ENCODE measurements at regions not wholly inside any gene's neighbourhood (a gene's known extent, or its start where the extent isn't known, plus 50 kb on each side); places are given as distances from the start of the nearest gene placed in this dataset.

DNA sequence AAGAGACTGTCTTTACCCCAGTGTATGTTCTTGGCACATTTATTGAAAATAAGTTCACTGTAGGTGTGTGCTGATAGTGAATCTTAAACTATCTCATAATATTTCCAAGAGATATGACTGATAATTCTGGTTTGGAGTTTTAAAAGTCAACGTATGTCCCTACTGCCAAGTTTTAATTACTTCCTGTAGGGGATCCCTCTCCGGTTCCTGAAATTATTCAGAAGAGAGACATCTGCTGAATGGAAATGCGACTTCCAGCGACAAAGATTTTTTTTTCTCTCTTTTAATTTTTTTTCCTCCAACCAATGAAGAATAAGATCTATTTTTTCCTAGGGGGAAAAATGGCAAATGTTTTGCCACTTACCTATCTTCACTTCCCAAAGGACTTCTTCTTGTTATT lies 498.9 kb upstream of the TGFBR2 start:
- TF ChIP-seq, protein P1, sequence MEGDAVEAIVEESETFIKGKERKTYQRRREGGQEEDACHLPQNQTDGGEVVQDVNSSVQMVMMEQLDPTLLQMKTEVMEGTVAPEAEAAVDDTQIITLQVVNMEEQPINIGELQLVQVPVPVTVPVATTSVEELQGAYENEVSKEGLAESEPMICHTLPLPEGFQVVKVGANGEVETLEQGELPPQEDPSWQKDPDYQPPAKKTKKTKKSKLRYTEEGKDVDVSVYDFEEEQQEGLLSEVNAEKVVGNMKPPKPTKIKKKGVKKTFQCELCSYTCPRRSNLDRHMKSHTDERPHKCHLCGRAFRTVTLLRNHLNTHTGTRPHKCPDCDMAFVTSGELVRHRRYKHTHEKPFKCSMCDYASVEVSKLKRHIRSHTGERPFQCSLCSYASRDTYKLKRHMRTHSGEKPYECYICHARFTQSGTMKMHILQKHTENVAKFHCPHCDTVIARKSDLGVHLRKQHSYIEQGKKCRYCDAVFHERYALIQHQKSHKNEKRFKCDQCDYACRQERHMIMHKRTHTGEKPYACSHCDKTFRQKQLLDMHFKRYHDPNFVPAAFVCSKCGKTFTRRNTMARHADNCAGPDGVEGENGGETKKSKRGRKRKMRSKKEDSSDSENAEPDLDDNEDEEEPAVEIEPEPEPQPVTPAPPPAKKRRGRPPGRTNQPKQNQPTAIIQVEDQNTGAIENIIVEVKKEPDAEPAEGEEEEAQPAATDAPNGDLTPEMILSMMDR (IDR thresholded peaks at IDR 0.05; ENCODE audit: low read depth, low read length, poor library complexity, severe bottlenecking), result no peak
- TF ChIP-seq EZH2phosphoT487 (IDR thresholded peaks at IDR 0.05; ENCODE audit: borderline replicate concordance, low read length), result no peak

All from DOHH2 (cell line).